Glutamatergic neuron (in vitro differentiated cells): ENCODE measurements at regions not wholly inside any gene's neighbourhood (a gene's known extent, or its start where the extent isn't known, plus 50 kb on each side); places are given as distances from the start of the nearest gene placed in this dataset.
"Not testable (repeated sequence)": the region's sequence is repeated elsewhere in the genome, so short reads cannot be mapped to it uniquely, and the experiment has no call there.

Experiments used
- DNase-seq: peaks from one replicate; pipeline ENCODE4 v3.0.0; 2022
- H3K27ac Mint-ChIP-seq: one replicate; pipeline ENCODE4 v1.8.0; 2020; ENCODE audit warnings: mild to moderate bottlenecking, mixed read lengths, inconsistent platforms; ENCODE audit not compliant: unreplicated experiment
- H3K27me3 Mint-ChIP-seq: one replicate; pipeline ENCODE4 v1.8.0; 2020; ENCODE audit warnings: mild to moderate bottlenecking, moderate library complexity, mixed read lengths, inconsistent platforms; ENCODE audit not compliant: unreplicated experiment
- H3K36me3 Mint-ChIP-seq: one replicate; pipeline ENCODE4 v1.8.0; 2020; ENCODE audit warnings: mild to moderate bottlenecking, mixed read lengths, inconsistent platforms; ENCODE audit not compliant: unreplicated experiment
- H3K4me1 Mint-ChIP-seq: one replicate; pipeline ENCODE4 v1.8.0; 2020; ENCODE audit warnings: mild to moderate bottlenecking, low read depth, mixed read lengths, inconsistent platforms; ENCODE audit not compliant: unreplicated experiment
- H3K4me3 Mint-ChIP-seq: one replicate; pipeline ENCODE4 v1.8.0; 2020; ENCODE audit warnings: mild to moderate bottlenecking, mixed read lengths, inconsistent platforms; ENCODE audit not compliant: unreplicated experiment
- H3K9me3 Mint-ChIP-seq: one replicate; pipeline ENCODE4 v1.8.0; 2020; ENCODE audit warnings: mild to moderate bottlenecking, moderate library complexity, mixed read lengths, inconsistent platforms; ENCODE audit not compliant: unreplicated experiment
- CTCF ChIP-seq: fragments of 200-600 bp; sonication (generic); IDR thresholded peaks from one replicate; pipeline ENCODE4 v1.5.0; 2021; ENCODE audit not compliant: partially characterized antibody, unreplicated experiment

- no peak for DNase-seq
- H3K36me3 Mint-ChIP-seq = no peaks in the 10 kb centered on the region
- peaks cover 2% of the 10 kb centered on the region for H3K27me3 Mint-ChIP-seq
- peaks cover 1% of the 10 kb centered on the region for H3K9me3 Mint-ChIP-seq
- no peak overlapping the region for H3K4me3 Mint-ChIP-seq
- no peaks in the 10 kb centered on the region for H3K4me1 Mint-ChIP-seq
- no peak overlapping the region for H3K27ac Mint-ChIP-seq
- TF ChIP-seq CTCF = no peak
Observed at GRCh38 chr1:29921741-29922140, 685.4 kb downstream of the PTPRU start.

- DNase-seq = no peak
- H3K9me3 Mint-ChIP-seq = no peaks in the 10 kb centered on the region
- H3K27ac Mint-ChIP-seq = no peak overlapping the region
- no peak for TF ChIP-seq CTCF
- H3K36me3 Mint-ChIP-seq = no peaks in the 10 kb centered on the region
- no peak overlapping the region for H3K4me3 Mint-ChIP-seq
- H3K27me3 Mint-ChIP-seq = peaks cover 2% of the 10 kb centered on the region
- no peaks in the 10 kb centered on the region for H3K4me1 Mint-ChIP-seq
Observed at GRCh38 chr1:29920784-29921183, 684.5 kb downstream of the PTPRU start.

GRCh38 chr1:29920316-29920715 is 684.0 kb downstream of the PTPRU start:
- Mint-ChIP-seq H3K27me3 (peaks cover 2% of the 10 kb centered on the region), H3K36me3 (no peaks in the 10 kb centered on the region), H3K4me1 (no peaks in the 10 kb centered on the region), H3K9me3 (no peaks in the 10 kb centered on the region), H3K4me3 (no peak overlapping the region), H3K27ac (no peak overlapping the region)
- no peak for TF ChIP-seq CTCF
- no peak for DNase-seq

- not testable (repeated sequence) for H3K9me3 Mint-ChIP-seq, H3K27me3 Mint-ChIP-seq, DNase-seq, H3K27ac Mint-ChIP-seq, H3K4me1 Mint-ChIP-seq, H3K36me3 Mint-ChIP-seq, H3K4me3 Mint-ChIP-seq
Observed at GRCh38 chr1:29919041-29919440, 682.7 kb downstream of the PTPRU start.

- H3K9me3 Mint-ChIP-seq = peaks cover 1% of the 10 kb centered on the region
- peaks cover 2% of the 10 kb centered on the region for H3K27me3 Mint-ChIP-seq
- H3K4me3 Mint-ChIP-seq = no peak overlapping the region
- no peak for TF ChIP-seq CTCF
- H3K36me3 Mint-ChIP-seq = no peaks in the 10 kb centered on the region
- H3K27ac Mint-ChIP-seq = no peak overlapping the region
- no peak for DNase-seq
- no peaks in the 10 kb centered on the region for H3K4me1 Mint-ChIP-seq
Observed at GRCh38 chr1:29916656-29917369, 680.5 kb downstream of the PTPRU start.
